HepG2 (cell line): ENCODE measurements at regions not wholly inside any gene's neighbourhood (a gene's known extent, or its start where the extent isn't known, plus 50 kb on each side); places are given as distances from the start of the nearest gene placed in this dataset.

Experiments
- ATAC-seq: fragments of 200-7000 bp; cut with Tn5 transposase; 3 replicates; pipeline ENCODE4 v1.9.1; 2020; ENCODE audit warnings: mild to moderate bottlenecking, moderate library complexity
- BruUV-seq: library from RNA; stranded (reverse); fragments of 400-500 nt; replicated peaks from 2 replicates; lab custom pipeline; 2021; lab: Mats Ljungman, UMichigan
- CTCF ChIA-PET: fragments of 300-600 bp; formaldehyde crosslinking; extraction: SDS; loops from one replicate; lab custom pipeline; 2021; ENCODE audit warnings: low total read pairs, inconsistent platforms, low intra/inter-chr PET ratio; lab: Yijun Ruan, JAX
- POLR2A ChIA-PET: fragments of 350-600 bp; sonication (Branson Sonifier 250); formaldehyde crosslinking; loops from one replicate; lab custom pipeline; 2020; ENCODE audit warnings: antibody characterized with exemption, inconsistent platforms; lab: Yijun Ruan, JAX
- DNase-seq: peaks from one replicate; pipeline ENCODE4 v3.0.0-alpha.2; 2015; ENCODE audit warnings: low spot score
- FAIRE-seq: peaks from 3 replicates; lab custom pipeline; 2011; peaks lifted over from hg19 to GRCh38; lab: Jason Lieb, UNC
- H2AFZ ChIP-seq: one replicate; pipeline ENCODE4 v1.6.1; 2011; ENCODE audit warnings: low read length, inconsistent platforms
- H3K27ac ChIP-seq: fragments of 300-600 bp; 3 replicates; pipeline ENCODE4 v1.8.0; 2011; ENCODE audit warnings: mixed run types, mild to moderate bottlenecking, mixed read lengths, low read length, inconsistent platforms; ENCODE audit not compliant: insufficient read depth; ENCODE audit errors: extremely low read length
- H3K27me3 ChIP-seq, 2 experiments: fragments of 200-600 bp in 1 of 2; 2 replicates in 1 of 2; 3 replicates in 1 of 2; pipeline versions ENCODE4 v1.6.0 to v1.8.0; 2011; ENCODE audit warnings: low read length in 2 of 2, mild to moderate bottlenecking in 2 of 2, moderate library complexity in 2 of 2, inconsistent platforms in 1 of 2; ENCODE audit not compliant: insufficient read depth in 2 of 2, control insufficient read depth in 1 of 2
- H3K36me3 ChIP-seq, 2 experiments: fragments of 200-600 bp in 1 of 2; replicated peaks in 1 of 2; 2 replicates in 1 of 2; 3 replicates in 1 of 2; pipeline versions ENCODE4 v1.5.1 to v1.8.0; 2011; ENCODE audit warnings: low read length in 2 of 2, inconsistent platforms in 1 of 2; ENCODE audit not compliant: insufficient read depth in 2 of 2, control insufficient read depth in 1 of 2
- H3K4me1 ChIP-seq: 2 replicates; pipeline ENCODE4 v1.5.1; 2012; ENCODE audit warnings: low read length, inconsistent platforms; ENCODE audit not compliant: insufficient read depth
- H3K4me2 ChIP-seq: 2 replicates; pipeline ENCODE4 v1.6.0; 2011; ENCODE audit warnings: low read depth, low read length, inconsistent platforms
- H3K4me3 ChIP-seq, 3 experiments: fragments of 200-600 bp in 1 of 3; sonication (generic), shearing (Covaris generic) in 1 of 3; replicated peaks in 1 of 3; 2 replicates each; pipeline ENCODE4 v1.5.1; 2011 to 2016; ENCODE audit warnings: low read length in 3 of 3, inconsistent platforms in 2 of 3, low read depth in 2 of 3, mild to moderate bottlenecking in 2 of 3, control low read depth in 1 of 3, mixed read lengths in 1 of 3; ENCODE audit not compliant: insufficient read depth in 1 of 3
- H3K79me2 ChIP-seq: one replicate; pipeline ENCODE4 v1.6.1; 2011; ENCODE audit warnings: low read length, inconsistent platforms; ENCODE audit not compliant: insufficient read depth
- H3K9ac ChIP-seq: 2 replicates; pipeline ENCODE4 v1.6.0; 2011; ENCODE audit warnings: mild to moderate bottlenecking, low read depth, low read length, inconsistent platforms; ENCODE audit not compliant: insufficient read depth
- H3K9me3 ChIP-seq: 2 replicates; pipeline ENCODE4 v1.5.1; 2012; ENCODE audit warnings: mild to moderate bottlenecking, low read length
- H4K20me1 ChIP-seq: 2 replicates; pipeline ENCODE4 v1.6.0; 2011; ENCODE audit warnings: inconsistent platforms, mild to moderate bottlenecking, low read length, moderate library complexity; ENCODE audit not compliant: insufficient read depth
- CC2D1A ChIP-seq: sonication (generic); formaldehyde crosslinking; IDR thresholded peaks from 2 replicates; pipeline ENCODE4 v1.8.1; 2023; ENCODE audit warnings: mild to moderate bottlenecking, missing genetic modification reagents
- POGZ ChIP-seq: sonication (generic); formaldehyde crosslinking; IDR thresholded peaks from 2 replicates; pipeline ENCODE4 v1.4.0; 2020; ENCODE audit warnings: mild to moderate bottlenecking, missing genetic modification reagents
- SP5 ChIP-seq: IDR thresholded peaks from 2 replicates; pipeline ENCODE4 v1.6.1; 2016; ENCODE audit warnings: low read depth, borderline replicate concordance
- ZFAT ChIP-seq: sonication (generic); formaldehyde crosslinking; conservative IDR thresholded peaks from 2 replicates; pipeline ENCODE4 v1.8.1; 2023; ENCODE audit warnings: missing genetic modification reagents, inconsistent platforms
- ZFP90 ChIP-seq: sonication (generic); formaldehyde crosslinking; IDR thresholded peaks from 2 replicates; pipeline ENCODE4 v1.8.0; 2022; ENCODE audit warnings: missing genetic modification reagents, mild to moderate bottlenecking, inconsistent platforms, borderline replicate concordance
- ZNF124 ChIP-seq: sonication (generic); formaldehyde crosslinking; IDR thresholded peaks from 2 replicates; pipeline ENCODE4 v1.4.0; 2020; ENCODE audit warnings: missing genetic modification reagents
- ZNF329 ChIP-seq: sonication (generic); formaldehyde crosslinking; IDR thresholded peaks from 2 replicates; pipeline ENCODE4 v1.9.0; 2021; ENCODE audit warnings: low read depth, mild to moderate bottlenecking, missing genetic modification reagents
- WGBS: methylation state at CpG from one replicate; pipeline ENCODE4 v1.1.6; 2017; ENCODE audit warnings: low lambda C conversion rate; 5-methylcytosine and 5-hydroxymethylcytosine counted together
- in situ Hi-C: cut with HindIII; loops from 2 replicates; pipeline ENCODE4 v1.10.0; 2017; ENCODE audit warnings: low pct_unique_long_range_greater_than_20kb; ENCODE audit not compliant: extremely low pct_ligation_motif_present
- intact Hi-C: fragments of 100-400 bp; cut with micrococcal nuclease; formaldehyde crosslinking; loops from one replicate; pipeline ENCODE4 v1.10.0; 2022; ENCODE audit not compliant: unreplicated experiment
- TF ChIP-seq, protein P1 (sequence below): sonication (generic); formaldehyde crosslinking; IDR thresholded peaks from 2 replicates; pipeline ENCODE4 v1.5.1; 2020; ENCODE audit warnings: mild to moderate bottlenecking, missing genetic modification reagents, borderline replicate concordance
- TF ChIP-seq, protein P2 (sequence below): sonication (generic); formaldehyde crosslinking; IDR thresholded peaks from 2 replicates; pipeline ENCODE4 v1.4.0; 2020; ENCODE audit warnings: mild to moderate bottlenecking, missing genetic modification reagents, borderline replicate concordance

DNA sequence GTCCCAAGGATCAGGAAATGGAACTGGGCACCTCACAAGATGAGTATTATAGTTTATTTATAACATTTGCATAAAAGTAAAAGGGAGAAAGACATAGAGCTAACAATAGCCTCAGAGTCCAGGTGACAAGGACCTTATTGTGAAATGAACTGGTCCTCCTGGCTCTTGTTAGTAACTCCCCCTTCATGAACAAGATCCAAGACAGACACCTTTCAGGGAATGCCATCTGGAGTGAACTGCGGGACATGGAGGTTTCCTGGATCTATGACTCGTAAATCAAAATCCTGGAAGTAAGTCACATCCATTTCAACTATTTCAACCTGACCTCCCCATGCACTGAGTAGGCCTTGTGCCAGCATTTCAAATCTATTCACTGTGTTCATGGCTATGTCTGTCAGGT, 129.5 kb upstream of the GAS1 start:
- Histone ChIP-seq H3K9me3 (no peaks in the 10 kb centered on the region), H3K79me2 (no peaks in the 10 kb centered on the region), H3K9ac (no peak overlapping the region), H4K20me1 (no peaks in the 10 kb centered on the region), H3K4me1 (no peaks in the 10 kb centered on the region), H3K27ac (no peak overlapping the region)
- DNase-seq: no peak
- no TSS peak for BruUV-seq
- POLR2A ChIA-PET: no interaction called here
- TF ChIP-seq ZNF124 (CRISPR knock-in tag): no peak
- TF ChIP-seq, all 625 proteins: peak for 0
- H2AFZ ChIP-seq: no peak overlapping the region
- in situ Hi-C loops: no loop called here
- ATAC-seq (no peak), FAIRE-seq (no peak)
- no peaks in the 10 kb centered on the region for H3K27me3 ChIP-seq
- no peak overlapping the region for H3K4me3 ChIP-seq
- WGBS: 21% methylated on average over 2 of the region's 2 CpGs
- intact Hi-C loops: no loop called here
- H3K36me3 ChIP-seq: no peaks in the 10 kb centered on the region
- CTCF ChIA-PET: no interaction called here
- H3K4me2 ChIP-seq: no peak overlapping the region

DNA sequence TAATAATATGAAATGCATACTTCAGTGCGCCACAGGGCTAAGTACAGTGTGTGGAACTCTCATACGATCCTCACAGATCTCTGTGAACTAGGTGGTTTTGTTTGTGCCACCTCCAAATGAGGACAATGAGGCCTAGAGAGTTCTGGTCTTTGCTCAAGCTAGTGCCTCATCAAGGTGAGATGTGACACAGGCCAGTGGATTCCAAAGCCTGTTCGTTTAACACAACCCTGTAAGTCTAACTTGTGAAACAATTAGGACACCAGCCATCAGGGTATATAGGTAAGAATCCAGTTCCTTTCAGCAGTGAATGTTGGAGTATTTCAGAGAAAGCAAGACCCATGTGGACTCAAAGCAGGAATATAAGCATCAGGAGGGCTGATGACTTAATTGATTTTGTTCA, 130.7 kb upstream of the GAS1 start:
- FAIRE-seq (no peak), DNase-seq (no peak), ATAC-seq (no peak)
- ChIA-PET CTCF (no interaction called here), POLR2A (no interaction called here)
- intact Hi-C loops: no loop called here
- no peaks in the 10 kb centered on the region for H4K20me1 ChIP-seq
- H3K9ac ChIP-seq: no peak overlapping the region
- no peak overlapping the region for H3K4me2 ChIP-seq
- no peak overlapping the region for H2AFZ ChIP-seq
- H3K4me1 ChIP-seq: no peaks in the 10 kb centered on the region
- in situ Hi-C loops: no loop called here
- H3K9me3 ChIP-seq: no peaks in the 10 kb centered on the region
- H3K27me3 ChIP-seq: no peaks in the 10 kb centered on the region
- WGBS: 5% methylated on average over 3 of the region's 3 CpGs
- no peaks in the 10 kb centered on the region for H3K36me3 ChIP-seq
- no peak overlapping the region for H3K27ac ChIP-seq
- H3K79me2 ChIP-seq: no peaks in the 10 kb centered on the region
- no TSS peak for BruUV-seq
- no peak overlapping the region for H3K4me3 ChIP-seq
- TF ChIP-seq, protein P1, sequence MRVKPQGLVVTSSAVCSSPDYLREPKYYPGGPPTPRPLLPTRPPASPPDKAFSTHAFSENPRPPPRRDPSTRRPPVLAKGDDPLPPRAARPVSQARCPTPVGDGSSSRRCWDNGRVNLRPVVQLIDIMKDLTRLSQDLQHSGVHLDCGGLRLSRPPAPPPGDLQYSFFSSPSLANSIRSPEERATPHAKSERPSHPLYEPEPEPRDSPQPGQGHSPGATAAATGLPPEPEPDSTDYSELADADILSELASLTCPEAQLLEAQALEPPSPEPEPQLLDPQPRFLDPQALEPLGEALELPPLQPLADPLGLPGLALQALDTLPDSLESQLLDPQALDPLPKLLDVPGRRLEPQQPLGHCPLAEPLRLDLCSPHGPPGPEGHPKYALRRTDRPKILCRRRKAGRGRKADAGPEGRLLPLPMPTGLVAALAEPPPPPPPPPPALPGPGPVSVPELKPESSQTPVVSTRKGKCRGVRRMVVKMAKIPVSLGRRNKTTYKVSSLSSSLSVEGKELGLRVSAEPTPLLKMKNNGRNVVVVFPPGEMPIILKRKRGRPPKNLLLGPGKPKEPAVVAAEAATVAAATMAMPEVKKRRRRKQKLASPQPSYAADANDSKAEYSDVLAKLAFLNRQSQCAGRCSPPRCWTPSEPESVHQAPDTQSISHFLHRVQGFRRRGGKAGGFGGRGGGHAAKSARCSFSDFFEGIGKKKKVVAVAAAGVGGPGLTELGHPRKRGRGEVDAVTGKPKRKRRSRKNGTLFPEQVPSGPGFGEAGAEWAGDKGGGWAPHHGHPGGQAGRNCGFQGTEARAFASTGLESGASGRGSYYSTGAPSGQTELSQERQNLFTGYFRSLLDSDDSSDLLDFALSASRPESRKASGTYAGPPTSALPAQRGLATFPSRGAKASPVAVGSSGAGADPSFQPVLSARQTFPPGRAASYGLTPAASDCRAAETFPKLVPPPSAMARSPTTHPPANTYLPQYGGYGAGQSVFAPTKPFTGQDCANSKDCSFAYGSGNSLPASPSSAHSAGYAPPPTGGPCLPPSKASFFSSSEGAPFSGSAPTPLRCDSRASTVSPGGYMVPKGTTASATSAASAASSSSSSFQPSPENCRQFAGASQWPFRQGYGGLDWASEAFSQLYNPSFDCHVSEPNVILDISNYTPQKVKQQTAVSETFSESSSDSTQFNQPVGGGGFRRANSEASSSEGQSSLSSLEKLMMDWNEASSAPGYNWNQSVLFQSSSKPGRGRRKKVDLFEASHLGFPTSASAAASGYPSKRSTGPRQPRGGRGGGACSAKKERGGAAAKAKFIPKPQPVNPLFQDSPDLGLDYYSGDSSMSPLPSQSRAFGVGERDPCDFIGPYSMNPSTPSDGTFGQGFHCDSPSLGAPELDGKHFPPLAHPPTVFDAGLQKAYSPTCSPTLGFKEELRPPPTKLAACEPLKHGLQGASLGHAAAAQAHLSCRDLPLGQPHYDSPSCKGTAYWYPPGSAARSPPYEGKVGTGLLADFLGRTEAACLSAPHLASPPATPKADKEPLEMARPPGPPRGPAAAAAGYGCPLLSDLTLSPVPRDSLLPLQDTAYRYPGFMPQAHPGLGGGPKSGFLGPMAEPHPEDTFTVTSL: no peak
- TF ChIP-seq ZNF329 (CRISPR knock-in tag) (no peak), CC2D1A (CRISPR knock-in tag) (no peak), ZFP90 (CRISPR knock-in tag) (no peak), ZFAT (no peak), SP5 (CRISPR knock-in tag) (no peak), POGZ (no peak)
- TF ChIP-seq, protein P2, sequence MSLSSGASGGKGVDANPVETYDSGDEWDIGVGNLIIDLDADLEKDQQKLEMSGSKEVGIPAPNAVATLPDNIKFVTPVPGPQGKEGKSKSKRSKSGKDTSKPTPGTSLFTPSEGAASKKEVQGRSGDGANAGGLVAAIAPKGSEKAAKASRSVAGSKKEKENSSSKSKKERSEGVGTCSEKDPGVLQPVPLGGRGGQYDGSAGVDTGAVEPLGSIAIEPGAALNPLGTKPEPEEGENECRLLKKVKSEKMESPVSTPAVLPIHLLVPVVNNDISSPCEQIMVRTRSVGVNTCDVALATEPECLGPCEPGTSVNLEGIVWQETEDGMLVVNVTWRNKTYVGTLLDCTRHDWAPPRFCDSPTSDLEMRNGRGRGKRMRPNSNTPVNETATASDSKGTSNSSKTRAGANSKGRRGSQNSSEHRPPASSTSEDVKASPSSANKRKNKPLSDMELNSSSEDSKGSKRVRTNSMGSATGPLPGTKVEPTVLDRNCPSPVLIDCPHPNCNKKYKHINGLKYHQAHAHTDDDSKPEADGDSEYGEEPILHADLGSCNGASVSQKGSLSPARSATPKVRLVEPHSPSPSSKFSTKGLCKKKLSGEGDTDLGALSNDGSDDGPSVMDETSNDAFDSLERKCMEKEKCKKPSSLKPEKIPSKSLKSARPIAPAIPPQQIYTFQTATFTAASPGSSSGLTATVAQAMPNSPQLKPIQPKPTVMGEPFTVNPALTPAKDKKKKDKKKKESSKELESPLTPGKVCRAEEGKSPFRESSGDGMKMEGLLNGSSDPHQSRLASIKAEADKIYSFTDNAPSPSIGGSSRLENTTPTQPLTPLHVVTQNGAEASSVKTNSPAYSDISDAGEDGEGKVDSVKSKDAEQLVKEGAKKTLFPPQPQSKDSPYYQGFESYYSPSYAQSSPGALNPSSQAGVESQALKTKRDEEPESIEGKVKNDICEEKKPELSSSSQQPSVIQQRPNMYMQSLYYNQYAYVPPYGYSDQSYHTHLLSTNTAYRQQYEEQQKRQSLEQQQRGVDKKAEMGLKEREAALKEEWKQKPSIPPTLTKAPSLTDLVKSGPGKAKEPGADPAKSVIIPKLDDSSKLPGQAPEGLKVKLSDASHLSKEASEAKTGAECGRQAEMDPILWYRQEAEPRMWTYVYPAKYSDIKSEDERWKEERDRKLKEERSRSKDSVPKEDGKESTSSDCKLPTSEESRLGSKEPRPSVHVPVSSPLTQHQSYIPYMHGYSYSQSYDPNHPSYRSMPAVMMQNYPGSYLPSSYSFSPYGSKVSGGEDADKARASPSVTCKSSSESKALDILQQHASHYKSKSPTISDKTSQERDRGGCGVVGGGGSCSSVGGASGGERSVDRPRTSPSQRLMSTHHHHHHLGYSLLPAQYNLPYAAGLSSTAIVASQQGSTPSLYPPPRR (CRISPR knock-in tag): no peak
